Upper lobe of left lung (tissue), 6 donors: ENCODE measurements at regions not wholly inside any gene's neighbourhood (a gene's known extent, or its start where the extent isn't known, plus 50 kb on each side); places are given as distances from the start of the nearest gene placed in this dataset.
A peak's percentile ranks its signal among the peaks of the same experiment; 100 is the strongest.

Source experiments
- ATAC-seq, 2 donors: fragments of 200-7000 bp; cut with Tn5 transposase; one replicate each; pipeline ENCODE4 v1.9.1; 2022; ENCODE audit warnings: mild to moderate bottlenecking in 2 of 2, moderate library complexity in 2 of 2; ENCODE audit not compliant: low FRiP score in 2 of 2
- DNase-seq, 2 donors: peaks; one replicate each; pipeline ENCODE4 v3.0.0-alpha.2; 2019 to 2020
- H3K27ac ChIP-seq, 4 donors: fragments of 200-600 bp; sonication (generic); one replicate each; pipeline ENCODE4 v1.5.1; 2016 to 2019
- H3K27me3 ChIP-seq, 4 donors: fragments of 200-600 bp; sonication (generic); one replicate each; pipeline ENCODE4 v1.5.1; 2017 to 2019
- H3K36me3 ChIP-seq, 4 donors: fragments of 200-600 bp; sonication (generic); one replicate each; pipeline ENCODE4 v1.5.1; 2016 to 2019
- H3K4me1 ChIP-seq, 4 donors: fragments of 200-600 bp; sonication (generic); one replicate each; pipeline ENCODE4 v1.5.1; 2018 to 2019
- H3K4me3 ChIP-seq, 4 donors: fragments of 200-600 bp; sonication (generic); one replicate each; pipeline ENCODE4 v1.5.1; 2017 to 2019; ENCODE audit warnings: mild to moderate bottlenecking in 2 of 4, moderate library complexity in 1 of 4
- H3K9me3 ChIP-seq, 4 donors: fragments of 200-600 bp; sonication (generic); one replicate each; pipeline ENCODE4 v1.5.1; 2018 to 2019
- EP300 ChIP-seq, 4 donors: sonication (generic); formaldehyde crosslinking; IDR thresholded peaks; one replicate each; pipeline ENCODE4 v1.5.1; 2017; ENCODE audit warnings: antibody characterized with exemption in 4 of 4, control low read depth in 2 of 4
- POLR2A ChIP-seq, 4 donors: fragments of 450-650 bp; IDR thresholded peaks; one replicate each; pipeline ENCODE4 v1.5.1; 2016 to 2017; ENCODE audit warnings: antibody characterized with exemption in 4 of 4, mild to moderate bottlenecking in 2 of 4
- POLR2AphosphoS5 ChIP-seq, 2 donors: sonication (generic); formaldehyde crosslinking; IDR thresholded peaks; one replicate each; pipeline ENCODE4 v1.5.1; 2017; ENCODE audit warnings: antibody characterized with exemption in 2 of 2
- WGBS, 2 donors: methylation state at CpG; one replicate each; pipeline ENCODE4 v1.1.5; 2017 to 2018; 5-methylcytosine and 5-hydroxymethylcytosine counted together
- TF ChIP-seq, protein P1 (sequence below), 6 experiments: fragments of 450-650 bp in 4 of 6; fragments of 200-600 bp in 2 of 6; sonication (generic) in 2 of 6; IDR thresholded peaks; one replicate each; pipeline ENCODE4 v1.5.1; 2016 to 2019; ENCODE audit warnings: antibody characterized with exemption in 6 of 6
- donor health status: DM: no; HTN: no; CAD: no; lungs with moderate emphysema.
- donor health status: DM: no; HTN: yes; CAD: no; lungs with severe emphysema.

DNA sequence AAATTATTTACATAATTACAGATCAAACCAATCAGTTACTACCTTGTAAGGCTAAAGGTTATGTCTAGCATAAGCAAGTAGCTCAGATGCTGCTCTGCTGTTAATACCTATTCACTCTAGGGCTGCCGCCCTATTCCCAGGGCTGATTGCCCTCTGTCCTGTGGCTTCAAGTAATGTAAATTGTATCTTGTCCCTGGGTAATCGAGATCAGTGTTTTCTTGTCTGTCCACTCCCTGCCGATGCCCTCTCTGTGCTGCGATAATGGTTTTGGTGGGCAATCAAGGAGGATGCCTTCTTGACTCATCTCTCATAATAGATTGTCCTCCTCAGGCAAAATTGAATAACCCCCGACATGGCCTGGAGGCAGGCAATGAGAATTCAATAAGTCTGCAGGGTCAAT is 641.0 kb upstream of the PITX2 start:
- H3K27me3 ChIP-seq = no peaks in the 10 kb centered on the region
- no peak overlapping the region for H3K4me3 ChIP-seq
- no peak for TF ChIP-seq POLR2A (IDR thresholded peaks at IDR 0.05)
- TF ChIP-seq EP300 (IDR thresholded peaks at IDR 0.05) = no peak
- TF ChIP-seq POLR2AphosphoS5 (IDR thresholded peaks at IDR 0.05) = no peak
- TF ChIP-seq, protein P1, sequence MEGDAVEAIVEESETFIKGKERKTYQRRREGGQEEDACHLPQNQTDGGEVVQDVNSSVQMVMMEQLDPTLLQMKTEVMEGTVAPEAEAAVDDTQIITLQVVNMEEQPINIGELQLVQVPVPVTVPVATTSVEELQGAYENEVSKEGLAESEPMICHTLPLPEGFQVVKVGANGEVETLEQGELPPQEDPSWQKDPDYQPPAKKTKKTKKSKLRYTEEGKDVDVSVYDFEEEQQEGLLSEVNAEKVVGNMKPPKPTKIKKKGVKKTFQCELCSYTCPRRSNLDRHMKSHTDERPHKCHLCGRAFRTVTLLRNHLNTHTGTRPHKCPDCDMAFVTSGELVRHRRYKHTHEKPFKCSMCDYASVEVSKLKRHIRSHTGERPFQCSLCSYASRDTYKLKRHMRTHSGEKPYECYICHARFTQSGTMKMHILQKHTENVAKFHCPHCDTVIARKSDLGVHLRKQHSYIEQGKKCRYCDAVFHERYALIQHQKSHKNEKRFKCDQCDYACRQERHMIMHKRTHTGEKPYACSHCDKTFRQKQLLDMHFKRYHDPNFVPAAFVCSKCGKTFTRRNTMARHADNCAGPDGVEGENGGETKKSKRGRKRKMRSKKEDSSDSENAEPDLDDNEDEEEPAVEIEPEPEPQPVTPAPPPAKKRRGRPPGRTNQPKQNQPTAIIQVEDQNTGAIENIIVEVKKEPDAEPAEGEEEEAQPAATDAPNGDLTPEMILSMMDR (IDR thresholded peaks at IDR 0.05) = no peak
- no peak overlapping the region for H3K27ac ChIP-seq
- DNase-seq = no peak
- no peaks in the 10 kb centered on the region for H3K9me3 ChIP-seq
- no peaks in the 10 kb centered on the region for H3K4me1 ChIP-seq
- H3K36me3 ChIP-seq = no peaks in the 10 kb centered on the region
- no peak for ATAC-seq
- WGBS, 2 donors = 73 to 74% methylated on average over 5 of the region's 5 CpGs

DNA sequence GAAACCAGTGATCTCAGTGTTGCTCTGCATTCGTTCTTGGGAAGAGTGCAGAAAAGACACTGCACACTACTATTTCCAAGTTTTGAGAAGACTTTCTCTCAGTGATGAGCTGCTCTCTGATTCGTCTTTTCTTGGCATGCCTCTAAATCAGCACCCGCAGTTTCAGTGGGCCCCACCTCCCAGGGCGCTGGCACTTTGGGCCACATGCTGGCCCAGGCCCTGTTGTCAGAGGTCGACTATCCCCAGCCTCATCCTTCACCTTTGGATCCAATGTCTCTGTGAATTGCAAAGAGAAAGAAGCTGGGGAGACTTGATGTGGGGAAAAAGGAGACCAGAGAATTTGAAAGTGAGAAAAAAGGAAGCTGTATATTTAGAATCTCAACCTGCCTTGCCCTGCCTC is 644.1 kb upstream of the PITX2 start:
- H3K4me3 ChIP-seq = no peak overlapping the region
- WGBS, 2 donors = 66 to 72% methylated on average over 5 of the region's 5 CpGs
- no peak for ATAC-seq
- H3K27me3 ChIP-seq = no peaks in the 10 kb centered on the region
- H3K27ac ChIP-seq = no peak overlapping the region
- TF ChIP-seq, protein P1 (IDR thresholded peaks at IDR 0.05) = no peak
- no peak for TF ChIP-seq POLR2A (IDR thresholded peaks at IDR 0.05)
- no peak for TF ChIP-seq POLR2AphosphoS5 (IDR thresholded peaks at IDR 0.05)
- no peak for TF ChIP-seq EP300 (IDR thresholded peaks at IDR 0.05)
- peak in 1 of 2 donors; percentile 36 for DNase-seq
- no peaks in the 10 kb centered on the region for H3K9me3 ChIP-seq
- no peaks in the 10 kb centered on the region for H3K36me3 ChIP-seq
- H3K4me1 ChIP-seq = no peaks in the 10 kb centered on the region

- ATAC-seq = no peak
Observed at GRCh38 chr4:111267786-111268185, 644.9 kb upstream of the PITX2 start.

DNA sequence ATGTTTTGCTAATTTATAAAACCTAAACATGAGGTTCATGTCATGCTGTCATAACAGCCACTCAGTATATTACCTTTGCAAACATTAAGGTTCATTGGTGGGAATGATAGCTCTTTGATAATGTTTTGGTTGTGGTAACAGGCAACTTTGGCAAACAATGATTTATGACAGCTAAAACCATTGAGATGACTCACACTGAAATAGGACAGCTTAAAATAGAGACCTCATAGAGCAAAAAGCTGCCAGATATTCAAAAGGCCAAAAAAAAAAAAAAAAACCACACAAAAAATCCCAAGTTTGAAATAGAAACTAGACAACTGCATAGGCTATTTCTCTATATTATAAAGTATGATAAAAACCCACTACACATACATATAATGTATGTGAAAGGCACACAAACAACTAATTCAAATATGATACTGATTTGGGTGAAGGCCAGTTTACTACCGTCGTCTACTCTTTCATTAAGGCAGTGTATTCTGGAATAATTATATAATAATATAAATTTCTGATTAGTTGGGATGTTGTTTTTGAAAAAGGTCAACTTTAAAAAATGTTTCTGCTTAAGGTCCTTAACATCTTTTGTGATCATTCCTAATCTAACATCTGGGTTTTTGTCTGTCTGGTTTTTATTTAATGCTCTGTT is 646.0 kb upstream of the PITX2 start:
- Histone ChIP-seq H3K36me3 (no peaks in the 10 kb centered on the region), H3K27me3 (no peaks in the 10 kb centered on the region), H3K4me3 (no peak overlapping the region), H3K4me1 (no peaks in the 10 kb centered on the region), H3K27ac (no peak overlapping the region), H3K9me3 (no peaks in the 10 kb centered on the region)
- ATAC-seq = no peak
- no peak for DNase-seq
- 66 to 88% methylated on average over 2 of the region's 2 CpGs for WGBS, 2 donors
- TF ChIP-seq POLR2AphosphoS5 (IDR thresholded peaks at IDR 0.05) (no peak), EP300 (IDR thresholded peaks at IDR 0.05) (no peak), POLR2A (IDR thresholded peaks at IDR 0.05) (no peak)
- TF ChIP-seq, protein P1 (IDR thresholded peaks at IDR 0.05) = no peak

More at GRCh38 chr4:111267786-111268185, 644.9 kb upstream of the PITX2 start:
- Histone ChIP-seq H3K4me3 (no peak overlapping the region), H3K27me3 (no peaks in the 10 kb centered on the region), H3K36me3 (no peaks in the 10 kb centered on the region), H3K9me3 (no peaks in the 10 kb centered on the region), H3K4me1 (no peaks in the 10 kb centered on the region), H3K27ac (no peak overlapping the region)
- 50 to 60% methylated on average over 2 of the region's 2 CpGs for WGBS, 2 donors
- TF ChIP-seq POLR2AphosphoS5 (IDR thresholded peaks at IDR 0.05) = no peak
- no peak for TF ChIP-seq POLR2A (IDR thresholded peaks at IDR 0.05)
- TF ChIP-seq, protein P1 (IDR thresholded peaks at IDR 0.05) = no peak
- TF ChIP-seq EP300 (IDR thresholded peaks at IDR 0.05) = no peak
- DNase-seq = no peak

GRCh38 chr4:111269439-111269838 is 646.6 kb upstream of the PITX2 start:
- H3K27me3 ChIP-seq = no peaks in the 10 kb centered on the region
- H3K9me3 ChIP-seq = no peaks in the 10 kb centered on the region
- H3K4me3 ChIP-seq = no peak overlapping the region
- H3K27ac ChIP-seq = no peak overlapping the region
- 21 to 24% methylated on average over 2 of the region's 2 CpGs for WGBS, 2 donors
- TF ChIP-seq POLR2AphosphoS5 (IDR thresholded peaks at IDR 0.05) = no peak
- no peaks in the 10 kb centered on the region for H3K4me1 ChIP-seq
- ATAC-seq (no peak), DNase-seq (no peak)
- H3K36me3 ChIP-seq = no peaks in the 10 kb centered on the region
